SK-N-SH (cell line): ENCODE measurements at regions not wholly inside any gene's neighbourhood (a gene's known extent, or its start where the extent isn't known, plus 50 kb on each side); places are given as distances from the start of the nearest gene placed in this dataset.
"Not testable (repeated sequence)": the region's sequence is repeated elsewhere in the genome, so short reads cannot be mapped to it uniquely, and the experiment has no call there.

Experiments
- CTCF ChIA-PET: fragments of 300-600, 350-600 bp; formaldehyde crosslinking; extraction: SDS; loops from one replicate; lab custom pipeline; 2021; lab: Yijun Ruan, JAX
- POLR2A ChIA-PET: fragments of 350-600 bp; sonication (Branson Sonifier 250); formaldehyde crosslinking; extraction: SDS; loops from one replicate; lab custom pipeline; 2020; ENCODE audit warnings: antibody characterized with exemption, inconsistent platforms; lab: Yijun Ruan, JAX
- DNase-seq: peaks from one replicate; pipeline ENCODE4 v3.0.0; 2012
- H2AFZ ChIP-seq: fragments of 200-600 bp; sonication (generic); 2 replicates; pipeline ENCODE4 v1.8.1; 2016; ENCODE audit warnings: antibody characterized with exemption, mild to moderate bottlenecking, low read depth
- H3F3A ChIP-seq: fragments of 200-600 bp; sonication (generic); replicated peaks from 2 replicates; pipeline ENCODE3; 2016; ENCODE audit warnings: antibody characterized with exemption, mild to moderate bottlenecking; ENCODE audit not compliant: insufficient read depth
- H3K27ac ChIP-seq, 2 experiments: fragments of 200-500 bp in 1 of 2; fragments of 200-600 bp in 1 of 2; sonication (Bioruptor generic) in 1 of 2; sonication (generic), shearing (Covaris generic) in 1 of 2; 2 replicates each; pipeline versions ENCODE4 v1.5.1 to v1.6.1; 2014 to 2016; ENCODE audit warnings: low read depth in 2 of 2, inconsistent platforms in 1 of 2, low read length in 1 of 2, mild to moderate bottlenecking in 1 of 2, mixed read lengths in 1 of 2
- H3K27me3 ChIP-seq: fragments of 200-600 bp; sonication (generic), shearing (Covaris generic); 2 replicates; pipeline ENCODE4 v1.6.1; 2016; ENCODE audit warnings: mixed run types; ENCODE audit not compliant: insufficient read depth
- H3K36me3 ChIP-seq, 2 experiments: fragments of 200-500 bp in 1 of 2; fragments of 200-600 bp in 1 of 2; sonication (Bioruptor generic) in 1 of 2; sonication (generic) in 1 of 2; replicated peaks in 1 of 2; 2 replicates each; pipeline versions ENCODE3 to v1.5.1; 2014 to 2016; ENCODE audit warnings: low read length in 1 of 2, mild to moderate bottlenecking in 1 of 2; ENCODE audit not compliant: insufficient read depth in 2 of 2, control insufficient read depth in 1 of 2
- H3K4me1 ChIP-seq, 2 experiments: fragments of 200-500 bp in 1 of 2; fragments of 200-600 bp in 1 of 2; sonication (Bioruptor generic) in 1 of 2; sonication (generic), shearing (Covaris generic) in 1 of 2; 2 replicates each; pipeline versions ENCODE4 v1.5.1 to v1.6.1; 2014 to 2016; ENCODE audit warnings: low read depth in 1 of 2, low read length in 1 of 2, mixed run types in 1 of 2; ENCODE audit not compliant: insufficient read depth in 2 of 2, control insufficient read depth in 1 of 2
- H3K4me2 ChIP-seq: fragments of 200-600 bp; sonication (generic), shearing (Covaris generic); 2 replicates; pipeline ENCODE4 v1.6.1; 2017; ENCODE audit warnings: mixed run types
- H3K4me3 ChIP-seq, 2 experiments: fragments of 200-500 bp in 1 of 2; fragments of 200-600 bp in 1 of 2; sonication (Bioruptor generic) in 1 of 2; sonication (generic), shearing (Covaris generic) in 1 of 2; 2 replicates each; pipeline versions ENCODE4 v1.5.1 to v1.8.1; 2014 to 2016; ENCODE audit warnings: low read depth in 2 of 2, inconsistent platforms in 1 of 2, low read length in 1 of 2, mild to moderate bottlenecking in 1 of 2, mixed read lengths in 1 of 2, moderate library complexity in 1 of 2
- H3K79me2 ChIP-seq: fragments of 200-600 bp; sonication (generic); 2 replicates; pipeline ENCODE4 v1.8.1; 2017; ENCODE audit warnings: mild to moderate bottlenecking; ENCODE audit not compliant: insufficient read depth
- H3K9ac ChIP-seq: fragments of 200-600 bp; sonication (generic); 2 replicates; pipeline ENCODE4 v1.6.1; 2017; ENCODE audit warnings: mixed run types
- H3K9me2 ChIP-seq: fragments of 200-600 bp; sonication (generic); 2 replicates; pipeline ENCODE4 v1.6.1; 2017; ENCODE audit warnings: mixed run types
- H3K9me3 ChIP-seq: fragments of 200-600 bp; sonication (generic); 2 replicates; pipeline ENCODE4 v1.6.1; 2017; ENCODE audit warnings: mixed run types, mild to moderate bottlenecking, moderate library complexity
- H4K20me1 ChIP-seq: fragments of 200-600 bp; sonication (generic); 2 replicates; pipeline ENCODE4 v1.6.1; 2017; ENCODE audit warnings: mild to moderate bottlenecking, mixed run types; ENCODE audit not compliant: insufficient read depth
- WGBS: methylation state at CpG from one replicate; pipeline ENCODE4 v1.1.6; 2017; ENCODE audit warnings: low lambda C conversion rate; 5-methylcytosine and 5-hydroxymethylcytosine counted together

GRCh38 chr9:42282531-42283178 lies 99.2 kb downstream of the SPATA31A6 start:
- WGBS: 17% methylated on average over 7 of the region's 7 CpGs

GRCh38 chr9:42283179-42283543 lies 99.7 kb downstream of the SPATA31A6 start:
- H4K20me1 ChIP-seq, CTCF ChIA-PET, H3K4me3 ChIP-seq, H3K9ac ChIP-seq, DNase-seq, H3F3A ChIP-seq, H3K27ac ChIP-seq, H2AFZ ChIP-seq, H3K36me3 ChIP-seq, H3K79me2 ChIP-seq, H3K9me2 ChIP-seq, H3K4me2 ChIP-seq, POLR2A ChIA-PET, H3K4me1 ChIP-seq, H3K9me3 ChIP-seq: not testable (repeated sequence)
- 22% methylated on average over 2 of the region's 2 CpGs for WGBS
- H3K27me3 ChIP-seq: peaks cover 13% of the 10 kb centered on the region; the same call in 1 of the 2 replicates

More at GRCh38 chr9:42282531-42283178, 99.2 kb downstream of the SPATA31A6 start:
- H3K36me3 ChIP-seq, H3K79me2 ChIP-seq, H3K9me3 ChIP-seq, H4K20me1 ChIP-seq, H3K9ac ChIP-seq, H3K4me3 ChIP-seq, H3K4me1 ChIP-seq, H2AFZ ChIP-seq, H3K4me2 ChIP-seq, H3K27ac ChIP-seq, CTCF ChIA-PET, DNase-seq, H3K9me2 ChIP-seq, H3F3A ChIP-seq, POLR2A ChIA-PET: not testable (repeated sequence)
- peaks cover 11% of the 10 kb centered on the region; the same call in 1 of the 2 replicates for H3K27me3 ChIP-seq

GRCh38 chr9:42286145-42286845 lies 102.8 kb downstream of the SPATA31A6 start:
- H3K79me2 ChIP-seq, H2AFZ ChIP-seq, H3K9me2 ChIP-seq, H4K20me1 ChIP-seq, H3K27ac ChIP-seq, H3F3A ChIP-seq, H3K9me3 ChIP-seq, H3K4me3 ChIP-seq, H3K9ac ChIP-seq, H3K4me2 ChIP-seq, H3K36me3 ChIP-seq, CTCF ChIA-PET, H3K4me1 ChIP-seq, DNase-seq, POLR2A ChIA-PET: not testable (repeated sequence)
- H3K27me3 ChIP-seq: peaks cover 20% of the 10 kb centered on the region; the same call in 1 of the 2 replicates
- WGBS: 24% methylated on average over 7 of the region's 7 CpGs

DNA sequence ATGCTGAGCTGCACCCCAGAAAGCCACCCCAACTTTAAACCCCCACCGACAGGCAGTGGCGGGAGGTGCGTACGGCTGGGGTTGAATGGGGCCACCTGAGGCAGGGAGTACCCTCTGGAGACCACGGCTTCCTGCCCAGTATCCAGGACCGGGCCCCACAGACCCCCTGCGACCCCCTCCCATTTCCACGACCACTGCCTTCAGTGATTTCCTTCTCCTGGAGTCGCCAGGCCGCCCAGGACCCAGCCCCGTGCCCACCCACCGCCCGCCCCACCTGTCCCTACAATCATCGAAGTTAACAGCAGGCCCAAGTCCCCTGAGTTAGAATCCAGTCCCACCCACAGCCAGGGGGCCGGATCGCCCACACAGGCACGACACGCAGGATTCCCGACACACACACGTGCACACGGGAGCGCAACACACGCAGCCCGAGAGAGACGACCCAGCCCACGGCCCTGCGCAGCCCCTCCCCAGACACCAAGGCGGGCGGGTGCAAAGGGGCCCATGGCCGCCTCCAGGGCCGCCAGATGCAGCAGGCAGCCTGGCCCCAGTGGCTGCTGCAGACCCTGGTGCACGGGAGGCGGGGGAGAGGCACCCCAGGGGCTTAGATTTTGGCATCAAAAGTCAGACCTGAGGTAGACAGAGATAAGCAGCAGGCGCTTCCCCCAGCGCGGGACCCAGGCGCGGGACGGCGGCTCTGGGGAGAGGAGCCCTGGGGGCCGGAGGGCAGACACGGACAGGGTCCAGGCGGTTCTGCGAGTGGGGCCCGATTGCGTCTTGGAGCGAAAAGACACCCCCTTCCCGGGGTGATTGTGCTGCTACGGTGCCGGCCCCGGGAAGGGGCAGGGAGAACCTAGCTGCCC lies 104.8 kb downstream of the SPATA31A6 start:
- POLR2A ChIA-PET, H3K9me2 ChIP-seq, H3K4me3 ChIP-seq, H3K79me2 ChIP-seq, H3K9ac ChIP-seq, H4K20me1 ChIP-seq, CTCF ChIA-PET, H3K4me1 ChIP-seq, H3K36me3 ChIP-seq, DNase-seq, H3F3A ChIP-seq, H3K27ac ChIP-seq, H3K4me2 ChIP-seq, H3K9me3 ChIP-seq, H2AFZ ChIP-seq: not testable (repeated sequence)
- peaks cover 20% of the 10 kb centered on the region; the same call in 1 of the 2 replicates for H3K27me3 ChIP-seq
- WGBS: 58% methylated on average over 35 of the region's 51 CpGs

GRCh38 chr9:42288865-42289229 lies 105.4 kb downstream of the SPATA31A6 start:
- H3K4me2 ChIP-seq, H3K36me3 ChIP-seq, H3K9me3 ChIP-seq, H4K20me1 ChIP-seq, H3K4me3 ChIP-seq, CTCF ChIA-PET, POLR2A ChIA-PET, DNase-seq, H3F3A ChIP-seq, H3K9ac ChIP-seq, H3K79me2 ChIP-seq, H3K9me2 ChIP-seq, H3K27ac ChIP-seq, H2AFZ ChIP-seq, H3K4me1 ChIP-seq: not testable (repeated sequence)
- WGBS: 60% methylated on average over 2 of the region's 11 CpGs
- peaks cover 20% of the 10 kb centered on the region; the same call in 1 of the 2 replicates for H3K27me3 ChIP-seq

GRCh38 chr9:42300124-42300523 lies 116.7 kb downstream of the SPATA31A6 start:
- H2AFZ ChIP-seq, H3K4me1 ChIP-seq, H3K36me3 ChIP-seq, H3K27ac ChIP-seq, H3K27me3 ChIP-seq, CTCF ChIA-PET, DNase-seq, H3K9me2 ChIP-seq, H3K79me2 ChIP-seq, H3F3A ChIP-seq, H3K9ac ChIP-seq, H3K9me3 ChIP-seq, H3K4me2 ChIP-seq, H4K20me1 ChIP-seq, POLR2A ChIA-PET, H3K4me3 ChIP-seq: not testable (repeated sequence)
